Lower lobe of right lung (tissue), 2 donors: ENCODE measurements at regions not wholly inside any gene's neighbourhood (a gene's known extent, or its start where the extent isn't known, plus 50 kb on each side); places are given as distances from the start of the nearest gene placed in this dataset.
"Not testable (repeated sequence)": the region's sequence is repeated elsewhere in the genome, so short reads cannot be mapped to it uniquely, and the experiment has no call there.

Experiments used
- ATAC-seq, 2 donors: fragments of 200-7000 bp; cut with Tn5 transposase; one replicate each; pipeline ENCODE4 v1.9.1; 2020 to 2022; ENCODE audit warnings: mild to moderate bottlenecking in 2 of 2, moderate library complexity in 2 of 2
- DNase-seq: peaks from one replicate; pipeline ENCODE4 v3.0.0-alpha.2; 2020
- H3K27ac ChIP-seq: fragments of 200-600 bp; one replicate; pipeline ENCODE4 v1.8.0; 2022
- H3K27me3 ChIP-seq: fragments of 200-600 bp; one replicate; pipeline ENCODE4 v1.8.0; 2022; ENCODE audit warnings: low read depth
- H3K36me3 ChIP-seq: fragments of 200-600 bp; one replicate; pipeline ENCODE4 v1.8.0; 2022; ENCODE audit warnings: mild to moderate bottlenecking
- H3K4me1 ChIP-seq: fragments of 200-600 bp; one replicate; pipeline ENCODE4 v1.8.0; 2022
- H3K4me3 ChIP-seq: fragments of 200-600 bp; one replicate; pipeline ENCODE4 v1.8.0; 2022; ENCODE audit warnings: mild to moderate bottlenecking
- H3K9me3 ChIP-seq: fragments of 200-600 bp; one replicate; pipeline ENCODE4 v1.8.0; 2022
- intact Hi-C: fragments of 100-400 bp; cut with DNase I; formaldehyde crosslinking; loops from one replicate; pipeline ENCODE4 v1.11.0; 2022
- donor health status: DM: no; HTN: yes; CAD: no; lungs with severe emphysema.

GRCh38 chr4:4136621-4137020, 90.1 kb downstream of the OTOP1 start:
- H3K27ac ChIP-seq, H3K36me3 ChIP-seq, H3K9me3 ChIP-seq, DNase-seq, H3K4me3 ChIP-seq, H3K4me1 ChIP-seq, H3K27me3 ChIP-seq, intact Hi-C loops, ATAC-seq: not testable (repeated sequence)
